GM23338 (cell line): ENCODE measurements at regions not wholly inside any gene's neighbourhood (a gene's known extent, or its start where the extent isn't known, plus 50 kb on each side); places are given as distances from the start of the nearest gene placed in this dataset.

Experiments
- ATAC-seq: fragments of 200-7000 bp; cut with Tn5 transposase; 3 replicates; pipeline ENCODE4 v1.9.1; 2020
- DNase-seq: peaks from one replicate; pipeline ENCODE4 v3.0.0-alpha.2; 2015; ENCODE audit warnings: low spot score
- H2AFZ ChIP-seq: fragments of 200-600 bp; sonication (generic); 2 replicates; pipeline ENCODE4 v1.8.0; 2016; ENCODE audit warnings: antibody characterized with exemption, mild to moderate bottlenecking, moderate library complexity
- H3F3A ChIP-seq: fragments of 200-600 bp; sonication (generic); replicated peaks from 2 replicates; pipeline ENCODE4 v1.8.0; 2017; ENCODE audit warnings: antibody characterized with exemption, mixed run types, low read depth
- H3K27ac ChIP-seq: fragments of 200-600 bp; sonication (generic); 2 replicates; pipeline ENCODE4 v1.6.1; 2016; ENCODE audit warnings: low read depth
- H3K27me3 ChIP-seq: fragments of 200-600 bp; sonication (generic); 2 replicates; pipeline ENCODE4 v1.8.0; 2016; ENCODE audit warnings: mild to moderate bottlenecking, mixed run types, moderate library complexity; ENCODE audit not compliant: insufficient read depth
- H3K36me3 ChIP-seq: fragments of 200-600 bp; sonication (generic); 2 replicates; pipeline ENCODE4 v1.8.0; 2016; ENCODE audit warnings: mild to moderate bottlenecking; ENCODE audit not compliant: insufficient read depth
- H3K4me1 ChIP-seq: fragments of 200-600 bp; sonication (generic); 2 replicates; pipeline ENCODE4 v1.8.0; 2016; ENCODE audit warnings: mild to moderate bottlenecking, moderate library complexity; ENCODE audit not compliant: insufficient read depth
- H3K4me2 ChIP-seq: fragments of 200-600 bp; sonication (generic); 2 replicates; pipeline ENCODE4 v1.7.1; 2017; ENCODE audit warnings: mixed run types
- H3K4me3 ChIP-seq: fragments of 200-600 bp; sonication (generic); 2 replicates; pipeline ENCODE4 v1.6.1; 2016; ENCODE audit warnings: mixed run types
- H3K79me2 ChIP-seq: fragments of 200-600 bp; sonication (generic); replicated peaks from 2 replicates; pipeline ENCODE4 v1.8.0; 2017; ENCODE audit warnings: mild to moderate bottlenecking; ENCODE audit not compliant: insufficient read depth
- H3K9me2 ChIP-seq: fragments of 200-600 bp; sonication (generic); 2 replicates; pipeline ENCODE4 v1.8.0; 2017; ENCODE audit not compliant: insufficient read depth
- H4K20me1 ChIP-seq: fragments of 200-600 bp; sonication (generic); replicated peaks from 2 replicates; pipeline ENCODE4 v1.8.0; 2017; ENCODE audit warnings: mild to moderate bottlenecking; ENCODE audit not compliant: insufficient read depth
- H3K27ac Mint-ChIP-seq: 2 replicates; pipeline ENCODE4 v1.8.0; 2020; ENCODE audit warnings: inconsistent platforms, mild to moderate bottlenecking, moderate library complexity, mixed read lengths
- H3K27me3 Mint-ChIP-seq: 3 replicates; pipeline ENCODE4 v1.8.0; 2022; ENCODE audit warnings: low read depth, mild to moderate bottlenecking, moderate library complexity, mixed read lengths, inconsistent platforms; ENCODE audit not compliant: insufficient read depth, poor library complexity
- H3K36me3 Mint-ChIP-seq: 3 replicates; pipeline ENCODE4 v1.8.0; 2021; ENCODE audit warnings: low read depth, mild to moderate bottlenecking, inconsistent platforms, moderate library complexity, mixed read lengths
- H3K4me1 Mint-ChIP-seq: 3 replicates; pipeline ENCODE4 v1.8.0; 2020; ENCODE audit warnings: mild to moderate bottlenecking, inconsistent platforms, mixed read lengths
- H3K4me3 Mint-ChIP-seq: 3 replicates; pipeline ENCODE4 v1.8.0; 2021; ENCODE audit warnings: moderate library complexity, mild to moderate bottlenecking, inconsistent platforms, mixed read lengths
- H3K9me3 Mint-ChIP-seq: 3 replicates; pipeline ENCODE4 v1.8.0; 2020; ENCODE audit warnings: moderate library complexity, mild to moderate bottlenecking, inconsistent platforms, mixed read lengths
- CTCF ChIP-seq, 2 experiments: fragments of 200-600 bp in 1 of 2; sonication (generic) in 1 of 2; conservative IDR thresholded peaks; 2 replicates each; pipeline versions ENCODE4 v1.5.1 to v1.6.1; 2016 to 2017; ENCODE audit warnings: antibody characterized with exemption in 2 of 2, low read depth in 2 of 2, mild to moderate bottlenecking in 2 of 2, moderate library complexity in 1 of 2
- JUNB ChIP-seq: IDR thresholded peaks from one replicate; pipeline ENCODE4 v1.6.1; 2016; ENCODE audit warnings: antibody characterized with exemption; ENCODE audit not compliant: unreplicated experiment
- NANOG ChIP-seq: IDR thresholded peaks from 2 replicates; pipeline ENCODE4 v1.6.1; 2016; ENCODE audit warnings: antibody characterized with exemption, borderline replicate concordance
- STAT1 ChIP-seq: IDR thresholded peaks from one replicate; pipeline ENCODE4 v1.6.1; 2016; ENCODE audit warnings: antibody characterized with exemption; ENCODE audit not compliant: unreplicated experiment
- ZNF114 ChIP-seq: fragments of 250-450 bp; sonication (Bioruptor Pico); IDR thresholded peaks from 2 replicates; pipeline ENCODE4 v1.5.0; 2020; ENCODE audit warnings: mild to moderate bottlenecking, moderate library complexity
- ZNF462 ChIP-seq: fragments of 250-450 bp; sonication (Bioruptor Pico); IDR thresholded peaks from 2 replicates; pipeline ENCODE4 v1.5.0; 2020; ENCODE audit warnings: mild to moderate bottlenecking, moderate library complexity

GRCh38 chr4:74656596-74656995, 137.7 kb downstream of the BTC start:
- Histone ChIP-seq H3K27ac (no peak overlapping the region), H3K4me2 (no peak overlapping the region), H2AFZ (no peak overlapping the region), H3F3A (no peaks in the 10 kb centered on the region), H3K27me3 (no peaks in the 10 kb centered on the region), H3K9me2 (peaks cover 4% of the 10 kb centered on the region; the same call in 1 of the 2 replicates), H4K20me1 (no peaks in the 10 kb centered on the region), H3K4me1 (0 out of 2 replicates have a peak, but pooled peaks cover under 1% of the 10 kb centered on the region), H3K36me3 (no peaks in the 10 kb centered on the region), H3K4me3 (no peak overlapping the region), H3K79me2 (no peaks in the 10 kb centered on the region)
- TF ChIP-seq ZNF462 (no peak), ZNF114 (CRISPR knock-in tag) (no peak), STAT1 (no peak), CTCF (conservative IDR thresholded peaks at IDR 0.05; ENCODE audit: low read depth in 2 of 2) (no peak), NANOG (no peak), JUNB (no peak)
- no peaks in the 10 kb centered on the region for H3K27me3 Mint-ChIP-seq
- H3K4me1 Mint-ChIP-seq = peaks cover 4% of the 10 kb centered on the region; the same call in 1 of the 3 replicates
- ATAC-seq = no peak
- H3K9me3 Mint-ChIP-seq = no peaks in the 10 kb centered on the region
- DNase-seq = no peak
- H3K27ac Mint-ChIP-seq = no peak overlapping the region
- no peak overlapping the region for H3K4me3 Mint-ChIP-seq
- H3K36me3 Mint-ChIP-seq = no peaks in the 10 kb centered on the region
